Hematopoietic multipotent progenitor cell treated with erythropoietin and hydrocortisone succinate and interleukin-3 and kit ligand, for 6 days (in vitro differentiated cells): ENCODE measurements at regions not wholly inside any gene's neighbourhood (a gene's known extent, or its start where the extent isn't known, plus 50 kb on each side); places are given as distances from the start of the nearest gene placed in this dataset.
A peak's percentile ranks its signal among the peaks of the same experiment; 100 is the strongest.
"Not testable (repeated sequence)": the region's sequence is repeated elsewhere in the genome, so short reads cannot be mapped to it uniquely, and the experiment has no call there.

Experiments
- DNase-seq: peaks from one replicate; pipeline ENCODE4 v3.0.0-alpha.2; 2015

- DNase-seq, result no peak
Measured at GRCh38 chr14:66300886-66301285, 185.3 kb upstream of the CCDC196 start.

- DNase-seq, result no peak
Measured at GRCh38 chr14:66306101-66306500, 180.1 kb upstream of the CCDC196 start.

- no peak for DNase-seq
Measured at GRCh38 chr14:66311058-66311457, 175.1 kb upstream of the CCDC196 start.

GRCh38 chr14:66311990-66312389 is 174.2 kb upstream of the CCDC196 start:
- DNase-seq, result no peak

- no peak for DNase-seq
Measured at GRCh38 chr14:66312451-66312850, 173.7 kb upstream of the CCDC196 start.

- DNase-seq, result no peak
Measured at GRCh38 chr14:66315098-66315497, 171.1 kb upstream of the CCDC196 start.

- peak; percentile 4 for DNase-seq
Measured at GRCh38 chr14:66315548-66315947, 170.6 kb upstream of the CCDC196 start.

- no peak for DNase-seq
Measured at GRCh38 chr14:66322564-66322963, 163.6 kb upstream of the CCDC196 start.

GRCh38 chr14:66330228-66330627 is 155.9 kb upstream of the CCDC196 start:
- DNase-seq, result no peak

GRCh38 chr14:66330916-66331315 is 155.3 kb upstream of the CCDC196 start:
- no peak for DNase-seq

GRCh38 chr14:66333293-66333692 is 152.9 kb upstream of the CCDC196 start:
- not testable (repeated sequence) for DNase-seq

- no peak for DNase-seq
Measured at GRCh38 chr14:66341239-66341638, 144.9 kb upstream of the CCDC196 start.

GRCh38 chr14:66345986-66346385 is 140.2 kb upstream of the CCDC196 start:
- DNase-seq, result no peak

- DNase-seq, result no peak
Measured at GRCh38 chr14:66351310-66351709, 134.9 kb upstream of the CCDC196 start.

GRCh38 chr14:66359500-66359899 is 126.7 kb upstream of the CCDC196 start:
- DNase-seq, result peak; percentile 84

GRCh38 chr14:66360366-66360926 is 125.7 kb upstream of the CCDC196 start:
- DNase-seq, result peak; percentile 14

GRCh38 chr14:66361013-66361412 is 125.2 kb upstream of the CCDC196 start:
- no peak for DNase-seq

- no peak for DNase-seq
Measured at GRCh38 chr14:66365388-66365787, 120.8 kb upstream of the CCDC196 start.

GRCh38 chr14:66369157-66369697 is 116.9 kb upstream of the CCDC196 start:
- DNase-seq, result no peak

GRCh38 chr14:66371776-66372175 is 114.4 kb upstream of the CCDC196 start:
- DNase-seq, result no peak

- DNase-seq, result no peak
Measured at GRCh38 chr14:66375046-66375964, 110.9 kb upstream of the CCDC196 start.

- DNase-seq, result no peak
Measured at GRCh38 chr14:66377574-66377973, 108.6 kb upstream of the CCDC196 start.

GRCh38 chr14:66378712-66379505 is 107.3 kb upstream of the CCDC196 start:
- no peak for DNase-seq
